ENCODE measurements at regions not wholly inside any gene's neighbourhood (a gene's known extent, or its start where the extent isn't known, plus 50 kb on each side); places are given as distances from the start of the nearest gene placed in this dataset.

DNA sequence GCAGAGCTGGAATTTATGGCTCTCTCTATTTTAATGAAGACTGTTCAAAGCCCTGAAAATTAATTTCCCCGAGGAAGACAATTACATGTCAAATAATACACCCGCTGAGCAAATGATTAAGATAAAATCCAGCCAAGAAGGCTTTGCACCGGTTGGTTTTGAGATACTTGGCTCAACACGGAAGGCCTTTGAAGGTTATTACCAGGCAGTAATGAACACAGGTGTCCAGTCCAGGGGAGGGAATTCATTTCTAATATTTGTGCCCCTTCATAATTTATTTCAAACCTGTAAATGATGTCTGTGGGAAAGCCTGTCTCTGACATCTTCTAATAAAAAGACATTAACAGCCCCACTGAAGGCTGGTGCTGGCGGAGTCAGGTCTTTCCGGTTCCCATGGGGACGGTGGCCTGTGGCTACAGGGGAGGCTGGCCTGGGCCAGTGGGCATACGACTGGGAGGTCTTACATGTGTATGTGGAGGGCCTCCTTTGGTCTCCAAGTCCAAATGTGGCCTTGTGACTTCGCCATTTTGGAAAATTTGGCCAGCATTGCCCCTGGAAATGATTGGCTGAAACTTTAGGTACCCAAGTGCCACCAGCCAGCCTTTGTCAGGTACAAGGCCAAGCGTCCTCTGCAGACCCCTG is 49.9 kb upstream of the IQSEC1 start:
- DNase-seq (ENCODE audit: low read depth in 3 of 3, low spot score in 2 of 3), result no peak
